Ascending aorta (tissue), 2 donors: ENCODE measurements at regions not wholly inside any gene's neighbourhood (a gene's known extent, or its start where the extent isn't known, plus 50 kb on each side); places are given as distances from the start of the nearest gene placed in this dataset.

Experiments used
- DNase-seq, 2 donors: peaks; one replicate each; pipeline ENCODE4 v3.0.0-alpha.2; 2019; ENCODE audit warnings: low spot score in 2 of 2
- H3K27ac ChIP-seq, 2 donors: fragments of 200-600 bp; sonication (generic); one replicate each; pipeline ENCODE4 v1.5.1; 2016 to 2017; ENCODE audit warnings: mild to moderate bottlenecking in 1 of 2
- H3K27me3 ChIP-seq: fragments of 200-600 bp; sonication (generic); one replicate; pipeline ENCODE4 v1.5.1; 2017
- H3K36me3 ChIP-seq, 2 donors: fragments of 200-600 bp; sonication (generic); one replicate each; pipeline ENCODE4 v1.5.1; 2016
- H3K4me1 ChIP-seq, 2 donors: fragments of 200-600 bp; sonication (generic); one replicate each; pipeline ENCODE4 v1.5.1; 2016 to 2017; ENCODE audit warnings: mild to moderate bottlenecking in 1 of 2
- H3K4me3 ChIP-seq, 2 donors: fragments of 200-600 bp; sonication (generic); one replicate each; pipeline ENCODE4 v1.5.1; 2016 to 2017; ENCODE audit warnings: mild to moderate bottlenecking in 1 of 2
- H3K9me3 ChIP-seq, 2 donors: fragments of 200-600 bp; sonication (generic); one replicate each; pipeline ENCODE4 v1.5.1; 2016
- CTCF ChIP-seq, 3 experiments: fragments of 200-600 bp in 2 of 3; fragments of 450-650 bp in 1 of 3; sonication (generic) in 2 of 3; IDR thresholded peaks; one replicate each; pipeline ENCODE4 v1.5.1; 2016 to 2019; ENCODE audit warnings: antibody characterized with exemption in 3 of 3, mild to moderate bottlenecking in 1 of 3, moderate library complexity in 1 of 3
- intact Hi-C: fragments of 100-400 bp; cut with DNase I; formaldehyde crosslinking; loops from one replicate; pipeline ENCODE4 v1.15.1; 2023

- Histone ChIP-seq H3K9me3 (peaks cover 24 to 30% of the 10 kb centered on the region in 2 donors), H3K4me1 (no peaks in the 10 kb centered on the region), H3K27me3 (no peaks in the 10 kb centered on the region), H3K4me3 (no peak overlapping the region), H3K36me3 (no peaks in the 10 kb centered on the region), H3K27ac (no peak overlapping the region)
- no peak for DNase-seq
- TF ChIP-seq CTCF (IDR thresholded peaks at IDR 0.05) = no peak
- intact Hi-C loops = no loop called here
Measured at GRCh38 chr22:44608597-44609399, 93.2 kb upstream of the PRR5 start.

GRCh38 chr22:44606126-44606525 is 95.9 kb upstream of the PRR5 start:
- no peak for DNase-seq
- intact Hi-C loops = no loop called here
- TF ChIP-seq CTCF (IDR thresholded peaks at IDR 0.05) = no peak

GRCh38 chr22:44605486-44605885 is 96.5 kb upstream of the PRR5 start:
- no peaks in the 10 kb centered on the region for H3K9me3 ChIP-seq
- no peaks in the 10 kb centered on the region for H3K27me3 ChIP-seq
- H3K4me1 ChIP-seq = no peaks in the 10 kb centered on the region
- intact Hi-C loops = no loop called here
- H3K27ac ChIP-seq = no peak overlapping the region
- H3K36me3 ChIP-seq = no peaks in the 10 kb centered on the region
- no peak for TF ChIP-seq CTCF (IDR thresholded peaks at IDR 0.05)
- no peak for DNase-seq
- no peak overlapping the region for H3K4me3 ChIP-seq

More at GRCh38 chr22:44606126-44606525, 95.9 kb upstream of the PRR5 start:
- H3K9me3 ChIP-seq = peaks cover 4 to 5% of the 10 kb centered on the region in 2 donors
- H3K27me3 ChIP-seq = no peaks in the 10 kb centered on the region
- H3K27ac ChIP-seq = no peak overlapping the region
- H3K4me1 ChIP-seq = no peaks in the 10 kb centered on the region
- no peaks in the 10 kb centered on the region for H3K36me3 ChIP-seq
- H3K4me3 ChIP-seq = no peak overlapping the region

- Histone ChIP-seq H3K4me3 (no peak overlapping the region), H3K27me3 (no peaks in the 10 kb centered on the region), H3K4me1 (no peaks in the 10 kb centered on the region), H3K27ac (no peak overlapping the region), H3K9me3 (no peaks in the 10 kb centered on the region), H3K36me3 (no peaks in the 10 kb centered on the region)
- intact Hi-C loops = no loop called here
- no peak for TF ChIP-seq CTCF (IDR thresholded peaks at IDR 0.05)
- DNase-seq = no peak
Measured at GRCh38 chr22:44604991-44605390, 97.0 kb upstream of the PRR5 start.

- no peaks in the 10 kb centered on the region for H3K4me1 ChIP-seq
- no peaks in the 10 kb centered on the region for H3K27me3 ChIP-seq
- H3K36me3 ChIP-seq = no peaks in the 10 kb centered on the region
- H3K27ac ChIP-seq = no peak overlapping the region
- intact Hi-C loops = no loop called here
- TF ChIP-seq CTCF (IDR thresholded peaks at IDR 0.05) = no peak
- no peak for DNase-seq
- H3K4me3 ChIP-seq = no peak overlapping the region
- H3K9me3 ChIP-seq = no peaks in the 10 kb centered on the region
Measured at GRCh38 chr22:44604455-44604854, 97.5 kb upstream of the PRR5 start.
